ENCODE measurements at regions not wholly inside any gene's neighbourhood (a gene's known extent, or its start where the extent isn't known, plus 50 kb on each side); places are given as distances from the start of the nearest gene placed in this dataset.

DNA sequence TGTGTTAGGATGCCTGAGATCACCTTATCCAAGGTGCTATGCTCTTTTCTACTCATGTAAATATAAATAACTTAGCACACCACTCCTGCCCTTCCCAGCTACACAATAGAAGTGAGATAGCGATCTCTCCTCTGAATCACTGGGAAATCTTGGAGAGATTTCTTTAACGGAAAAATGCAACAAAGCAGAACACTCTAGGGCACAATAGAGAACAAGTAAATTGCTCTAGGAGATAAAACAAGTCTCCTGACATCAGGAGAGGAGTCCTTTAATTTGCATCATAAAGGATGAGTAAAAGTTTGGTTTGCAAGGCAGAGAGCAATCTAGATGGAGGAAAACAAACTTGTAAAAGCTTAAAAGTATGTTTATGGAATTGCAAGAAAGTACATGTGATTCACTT lies 224.1 kb downstream of the PAX3 start:
- intact Hi-C loops (cut with DNase I), result no loop called here
- ATAC-seq, result no peak
- no peak for DNase-seq

DNA sequence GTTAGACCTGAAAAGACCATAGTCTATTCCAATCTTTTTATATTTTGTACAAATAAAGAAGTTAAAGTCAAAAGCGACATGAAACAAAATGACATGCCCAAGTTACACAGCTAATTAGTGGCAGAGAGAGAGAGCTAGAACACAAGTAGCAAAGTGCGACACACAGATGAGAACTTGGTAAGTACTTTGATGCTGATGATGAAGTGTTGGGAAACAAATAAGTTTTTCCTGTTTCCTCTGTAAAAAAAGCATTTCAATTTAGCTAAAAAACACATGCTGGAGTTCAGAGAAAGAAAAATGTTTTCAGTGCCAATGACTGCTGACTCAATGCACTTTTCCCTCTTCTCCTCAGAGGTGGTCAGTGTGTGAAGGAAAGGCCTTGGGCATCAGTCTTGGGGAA lies 226.9 kb downstream of the PAX3 start:
- ATAC-seq, result no peak
- intact Hi-C loops (cut with DNase I), result no loop called here

DNA sequence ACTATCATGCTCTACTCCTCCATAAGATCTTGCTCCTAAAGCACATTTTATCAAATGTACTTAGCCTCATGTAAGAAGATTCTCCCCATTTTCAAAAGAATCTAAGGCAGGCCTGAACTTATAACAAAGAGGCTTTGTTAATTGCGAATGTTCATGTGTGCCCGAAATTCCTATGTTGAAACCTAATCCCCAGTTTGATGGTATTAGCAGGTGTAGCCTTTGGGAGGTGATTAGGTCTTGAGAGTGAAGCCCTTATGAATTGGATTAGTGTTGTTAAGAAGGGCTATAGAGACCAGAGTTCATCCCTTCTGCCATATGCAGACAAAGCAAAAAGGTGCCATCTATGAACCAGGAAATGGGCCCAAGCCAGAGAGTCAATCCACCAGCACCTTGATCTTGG lies 234.5 kb downstream of the PAX3 start:
- intact Hi-C loops (cut with DNase I), result loop anchor here in 1 of 2 donors (5.0 kb wide), 1 partner anchor 238 kb away; no protein-coding TSS in a partner anchor
- no peak for DNase-seq
- no peak for ATAC-seq

More for the DNA sequence above, 226.9 kb downstream of the PAX3 start:
- DNase-seq, result no peak

DNA sequence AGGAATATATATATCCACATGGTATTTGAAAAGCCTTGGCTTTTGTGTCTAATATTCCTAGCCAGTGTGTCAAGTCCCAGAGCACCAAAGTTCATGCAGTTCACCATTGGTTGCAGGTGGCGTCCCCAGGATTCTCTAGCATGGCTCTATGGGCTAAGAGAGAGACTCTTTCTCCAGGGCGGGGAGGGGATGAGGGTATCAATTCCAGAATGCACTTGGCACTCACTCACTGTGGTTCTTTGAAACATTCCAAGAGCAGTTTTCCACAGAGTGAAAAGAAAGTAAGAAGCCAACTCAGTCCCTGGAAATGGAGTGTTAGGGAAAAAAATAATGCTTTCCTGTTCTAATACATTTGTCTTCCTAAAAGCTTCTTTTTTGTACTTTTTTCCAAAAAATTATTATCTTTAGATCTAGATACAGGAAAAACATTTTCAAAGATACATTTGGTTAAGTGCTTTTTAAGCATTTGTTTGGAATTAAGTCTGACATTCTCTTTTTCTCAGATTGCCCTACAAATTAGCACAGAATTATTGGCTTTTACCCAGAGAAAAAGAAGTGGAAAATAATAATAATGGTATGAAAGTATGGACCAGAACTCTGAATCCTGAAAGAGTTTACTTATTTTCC lies 239.9 kb downstream of the PAX3 start:
- ATAC-seq (no peak), DNase-seq (no peak)
- intact Hi-C loops (cut with DNase I), result loop anchor here (5.0 to 10.0 kb wide), 4 partner anchors 246 to 556 kb away; no protein-coding TSS in a partner anchor

DNA sequence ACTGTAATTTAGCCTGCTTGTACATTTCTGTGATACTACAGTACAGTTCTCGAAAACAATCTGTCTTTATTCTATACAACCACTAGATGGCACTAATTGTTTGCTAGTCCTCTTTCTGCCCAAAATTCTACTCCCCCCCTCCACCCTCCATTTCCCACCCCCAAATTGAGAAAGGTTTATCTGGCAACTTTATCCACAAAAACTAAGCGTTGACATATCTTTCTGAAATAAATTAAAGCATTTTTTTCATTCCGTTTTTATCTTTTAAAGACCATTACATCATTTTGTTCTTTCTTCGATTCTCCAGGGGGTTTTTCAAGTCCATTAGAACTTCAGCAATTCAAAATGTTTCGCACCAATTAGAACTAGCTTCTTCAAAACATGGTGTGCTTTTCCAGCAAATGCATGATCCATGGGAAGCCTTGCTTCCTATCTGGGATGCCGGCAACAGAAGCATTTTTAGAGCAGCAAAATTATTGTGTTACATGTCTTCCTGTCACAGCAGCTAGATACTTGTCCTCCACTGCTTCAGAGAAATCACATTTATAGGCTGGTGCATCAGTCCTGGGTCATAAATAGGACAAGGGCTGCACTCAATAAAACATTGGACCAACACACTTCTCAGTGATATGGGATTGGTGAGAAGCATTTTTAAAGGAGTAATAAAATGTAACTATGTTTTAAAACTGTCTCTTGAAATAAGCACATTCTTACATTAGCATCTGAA lies 241.3 kb downstream of the PAX3 start:
- intact Hi-C loops (cut with DNase I), result loop anchor here (5.0 to 10.0 kb wide), 4 partner anchors 247 to 557 kb away; no protein-coding TSS in a partner anchor
- DNase-seq, result no peak
- ATAC-seq, result peak; percentile 34 to 53

DNA sequence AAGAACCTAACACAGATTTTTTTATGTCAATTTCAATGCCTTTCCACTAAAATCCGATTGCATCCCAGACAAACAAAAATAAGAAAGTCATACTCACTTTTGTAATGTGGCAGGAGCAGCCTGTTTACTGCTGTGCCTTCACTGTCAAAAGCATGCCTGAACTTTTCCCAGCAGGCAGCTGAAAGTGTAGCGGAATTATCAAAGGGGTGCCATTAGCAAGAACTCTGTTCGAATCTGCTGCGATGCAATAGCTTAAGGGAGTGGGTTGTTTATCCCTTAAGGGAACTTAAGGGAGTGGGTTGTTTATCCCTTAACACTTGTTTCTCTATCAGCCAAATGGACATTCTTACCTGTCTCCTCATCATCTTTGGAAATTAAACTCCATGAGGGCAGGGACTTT lies 243.5 kb downstream of the PAX3 start:
- intact Hi-C loops (cut with DNase I), result loop anchor here (5.0 to 10.0 kb wide), 4 partner anchors 249 to 559 kb away; no protein-coding TSS in a partner anchor
- no peak for ATAC-seq
- DNase-seq, result no peak

DNA sequence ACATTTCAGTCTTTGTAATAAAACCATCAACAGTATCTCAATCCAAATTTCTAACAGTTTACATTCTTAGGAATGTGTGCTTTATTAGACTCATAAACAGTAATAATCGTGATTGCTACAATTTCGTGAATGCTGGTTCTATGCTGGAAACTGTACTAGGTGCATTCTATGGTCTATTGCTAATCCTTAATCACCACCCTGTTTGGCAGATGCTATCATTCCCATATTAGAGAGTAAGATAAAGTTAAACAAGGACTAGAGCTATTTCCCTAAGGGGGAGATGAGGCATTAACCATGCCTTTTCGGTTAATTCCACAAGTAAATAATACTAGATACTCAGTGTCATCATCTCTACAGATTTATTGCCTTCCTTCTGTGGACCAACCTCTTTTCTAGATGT lies 244.0 kb downstream of the PAX3 start:
- DNase-seq (no peak), ATAC-seq (no peak)
- intact Hi-C loops (cut with DNase I), result loop anchor here (5.0 to 10.0 kb wide), 4 partner anchors 250 to 560 kb away; no protein-coding TSS in a partner anchor

DNA sequence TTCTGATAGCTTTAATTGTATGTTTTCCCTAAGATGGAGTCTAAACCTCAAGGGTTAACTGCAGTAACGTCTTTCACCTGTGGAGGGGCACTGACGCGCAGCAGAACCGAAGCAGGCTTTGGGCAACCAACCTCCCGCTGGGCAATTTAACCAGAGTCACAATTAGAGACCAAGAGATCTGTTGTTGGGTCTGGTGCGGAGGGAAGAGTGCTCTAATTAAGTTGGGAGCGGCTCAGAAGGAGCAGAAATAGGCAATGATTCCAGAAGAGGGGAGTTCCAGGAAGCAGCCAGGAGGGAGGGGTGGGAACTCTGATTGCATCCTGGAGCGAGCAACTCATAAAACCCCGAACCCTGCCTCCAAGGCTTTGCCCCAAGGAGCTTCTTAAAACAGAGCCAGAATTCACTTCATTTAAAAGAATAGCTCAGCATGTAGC lies 245.8 kb downstream of the PAX3 start:
- ATAC-seq, result no peak
- intact Hi-C loops (cut with DNase I), result loop anchor here in 1 of 2 donors (10.0 kb wide), 2 partner anchors 252 to 562 kb away; no protein-coding TSS in a partner anchor

DNA sequence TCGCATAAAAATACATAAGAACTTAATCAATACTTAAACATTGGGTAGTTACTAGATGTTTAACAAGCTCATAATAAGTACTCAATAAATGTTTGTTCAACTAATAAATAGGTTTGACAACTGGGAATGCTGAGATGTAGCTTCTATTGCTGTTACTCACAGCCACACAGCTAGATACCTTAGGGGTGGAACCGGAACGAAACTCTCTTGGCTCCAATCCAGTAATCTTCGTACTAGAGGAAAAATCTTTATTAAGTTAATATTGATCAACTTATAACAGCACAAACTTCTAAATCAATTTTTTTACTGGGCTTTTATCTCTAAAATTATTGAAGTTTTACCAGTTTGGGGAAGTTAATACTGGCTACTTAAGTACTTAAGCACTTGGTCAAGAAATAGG lies 247.8 kb downstream of the PAX3 start:
- DNase-seq, result no peak
- intact Hi-C loops (cut with DNase I), result loop anchor here in 1 of 2 donors (10.0 kb wide), 2 partner anchors 254 to 564 kb away; no protein-coding TSS in a partner anchor

More for the DNA sequence above, 245.8 kb downstream of the PAX3 start:
- DNase-seq, result no peak

DNA sequence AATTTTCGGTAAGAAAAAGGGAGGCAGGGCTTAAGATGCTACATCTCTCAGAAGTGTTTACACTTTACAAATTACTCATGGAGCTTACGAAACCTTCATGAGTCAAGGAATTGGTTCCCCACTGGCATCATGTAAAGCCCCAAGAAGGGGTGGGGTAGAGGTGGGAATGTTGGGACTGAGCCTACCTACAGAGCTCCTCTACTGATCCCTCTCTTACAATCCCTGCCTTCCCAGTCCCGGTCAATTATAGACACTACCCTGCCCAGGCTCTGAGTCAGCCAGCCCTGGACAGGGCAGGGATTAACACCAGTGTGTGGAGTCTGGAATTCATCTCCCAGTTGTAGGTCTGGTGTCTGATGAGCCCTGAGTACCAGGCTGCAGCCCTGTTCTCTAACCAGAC lies 248.9 kb downstream of the PAX3 start:
- intact Hi-C loops (cut with DNase I), result loop anchor here in 1 of 2 donors (10.0 kb wide), 2 partner anchors 255 to 565 kb away; no protein-coding TSS in a partner anchor

More for the DNA sequence above, 247.8 kb downstream of the PAX3 start:
- no peak for ATAC-seq

DNA sequence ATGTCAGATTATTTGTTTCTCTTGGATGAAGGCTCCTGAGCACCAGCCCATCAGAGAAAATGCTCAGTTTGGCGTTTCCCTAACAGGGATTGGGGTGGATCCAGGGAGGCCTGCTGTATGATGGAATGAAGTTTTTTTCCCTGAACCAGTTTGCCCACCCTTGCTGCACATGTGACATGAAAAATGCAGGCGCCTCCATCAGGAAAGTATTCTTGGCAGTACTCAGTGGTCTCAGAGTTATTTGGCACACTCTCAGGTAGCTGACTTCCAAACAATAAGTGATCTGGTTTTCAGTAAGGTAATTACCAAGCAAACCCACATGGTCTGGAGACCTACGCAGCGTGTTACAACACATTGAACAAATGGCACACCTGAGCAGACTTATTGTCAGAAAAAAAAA lies 254.9 kb downstream of the PAX3 start:
- DNase-seq (no peak), ATAC-seq (no peak)
- intact Hi-C loops (cut with DNase I), result no loop called here

More for the DNA sequence above, 248.9 kb downstream of the PAX3 start:
- DNase-seq (no peak), ATAC-seq (no peak)

DNA sequence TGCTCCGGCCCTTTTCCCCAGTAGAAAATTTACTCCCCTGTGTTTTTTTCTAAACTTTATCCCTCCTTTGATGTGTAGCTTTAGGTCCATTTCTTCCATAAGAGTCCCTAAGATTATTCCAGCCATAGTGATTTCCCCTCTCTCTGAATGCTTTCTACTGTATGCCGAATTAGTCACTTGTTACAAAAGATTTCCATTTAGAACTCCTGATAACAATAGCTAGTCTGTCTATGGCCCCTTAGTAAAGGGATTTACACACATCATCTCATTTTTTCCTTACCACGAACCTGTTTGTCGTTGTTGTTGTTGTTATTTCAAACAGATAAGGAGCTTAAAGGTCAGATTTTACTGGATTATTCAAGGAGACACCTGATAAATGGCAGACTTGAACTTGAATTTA lies 256.1 kb downstream of the PAX3 start:
- intact Hi-C loops (cut with DNase I), result no loop called here
- DNase-seq (no peak), ATAC-seq (no peak)

DNA sequence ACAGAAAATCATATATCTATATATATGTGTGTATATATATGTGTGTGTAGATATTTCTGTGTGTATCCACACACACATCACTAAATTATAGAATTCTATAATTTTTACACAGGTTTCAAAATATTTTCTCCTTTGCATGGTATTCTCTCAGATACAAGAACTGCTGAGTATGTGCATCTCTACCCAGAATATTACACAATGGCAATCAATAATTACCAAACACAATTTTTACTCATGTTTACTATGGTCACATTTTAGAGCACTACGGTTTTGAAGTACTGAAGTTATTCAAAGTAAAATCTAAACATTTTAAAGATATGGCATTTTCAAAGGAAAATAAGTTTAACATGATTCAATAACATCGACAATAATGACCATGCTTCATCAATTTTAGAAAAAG lies 258.5 kb downstream of the PAX3 start:
- DNase-seq (no peak), ATAC-seq (no peak)
- intact Hi-C loops (cut with DNase I), result no loop called here

DNA sequence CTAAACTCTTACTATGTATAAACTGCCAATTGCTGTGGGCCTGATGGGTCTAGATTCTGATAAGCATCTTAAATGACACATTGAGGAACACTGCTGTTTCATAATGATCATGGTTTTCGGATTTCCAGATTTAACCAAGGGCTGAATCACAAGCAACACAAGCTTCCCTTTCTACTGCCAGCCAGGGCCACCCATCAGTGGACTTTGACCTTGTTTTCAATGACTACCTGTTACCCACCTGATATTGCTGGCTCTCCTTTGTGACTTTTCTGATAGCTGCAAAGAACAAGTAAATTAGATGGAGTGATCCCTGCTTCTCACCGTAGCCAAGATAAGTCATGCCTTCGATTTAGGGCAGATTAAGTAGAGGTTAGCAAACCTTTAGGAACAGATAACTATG lies 259.0 kb downstream of the PAX3 start:
- DNase-seq (no peak), ATAC-seq (no peak)
- intact Hi-C loops (cut with DNase I), result no loop called here

DNA sequence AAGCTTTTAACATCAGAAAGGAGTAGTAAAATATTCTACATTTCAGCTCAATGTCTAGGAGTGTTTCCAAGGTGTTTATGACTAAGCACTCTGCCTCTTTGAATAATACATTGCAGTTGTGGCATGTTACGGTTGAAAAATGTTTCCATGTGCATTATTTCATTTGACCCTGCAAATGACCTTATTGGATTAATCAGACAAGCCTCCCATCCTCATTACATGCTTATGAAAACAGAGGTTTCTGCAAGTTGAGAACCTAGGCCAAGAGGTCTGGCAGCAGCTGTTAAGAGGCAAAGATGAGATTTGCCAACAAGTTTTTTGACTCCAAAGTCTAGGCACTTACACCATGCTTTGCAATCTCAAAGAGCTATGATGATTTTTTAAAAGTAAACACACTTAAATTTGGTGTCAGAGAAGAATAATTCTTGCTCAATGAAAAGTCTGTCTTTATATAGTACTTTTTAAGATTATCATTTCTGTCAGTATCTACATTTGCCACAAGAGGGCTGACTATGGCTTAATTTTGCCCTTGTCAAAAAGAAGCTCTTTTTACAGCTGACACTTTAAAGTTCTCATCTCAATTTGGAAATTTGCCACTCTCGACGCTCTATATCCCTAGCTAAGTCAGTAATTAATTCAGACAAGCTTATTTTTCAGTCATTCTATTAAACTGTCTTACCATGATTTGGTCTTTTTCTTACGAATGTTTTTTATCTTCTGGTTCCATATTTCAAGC lies 260.6 kb downstream of the PAX3 start:
- DNase-seq (no peak), ATAC-seq (no peak)
- intact Hi-C loops (cut with DNase I), result no loop called here

DNA sequence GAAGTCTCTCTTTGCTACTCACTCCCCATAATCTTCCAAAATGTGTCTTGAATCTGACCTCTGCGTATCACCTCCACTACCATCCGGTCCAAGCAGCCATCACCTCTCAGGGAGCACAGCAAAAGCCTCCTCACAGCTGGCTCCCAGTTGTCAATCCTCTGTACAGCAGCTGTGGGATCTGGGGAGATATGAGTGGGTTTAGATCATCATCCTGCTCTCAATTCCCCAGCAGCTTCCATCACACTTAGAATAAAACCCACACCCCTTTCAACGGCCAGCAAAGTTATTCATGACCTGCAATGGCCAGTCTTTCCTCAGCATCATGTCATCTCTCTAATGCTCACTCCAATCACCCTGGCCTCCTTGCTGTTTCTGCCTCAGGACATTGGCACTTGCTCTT lies 261.6 kb downstream of the PAX3 start:
- intact Hi-C loops (cut with DNase I), result no loop called here
- no peak for ATAC-seq
- no peak for DNase-seq

DNA sequence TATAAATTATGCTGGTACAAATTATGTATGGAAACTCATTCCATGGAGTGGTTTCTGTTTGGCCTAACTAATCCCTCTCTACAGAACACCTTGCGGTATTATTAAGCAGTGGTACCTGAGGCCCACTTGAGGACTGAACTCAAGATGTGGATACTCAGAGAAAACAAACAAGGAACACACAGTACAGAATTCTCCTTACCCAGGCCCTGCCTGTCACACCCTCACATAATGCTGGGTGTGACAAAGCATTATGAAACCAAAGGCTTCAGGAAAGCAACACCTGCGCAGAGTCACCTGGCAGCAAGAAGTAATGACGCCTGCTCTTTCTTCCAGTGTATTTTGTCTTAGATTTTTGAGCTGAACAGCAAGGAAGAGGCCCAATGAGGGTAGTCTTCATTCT lies 264.7 kb downstream of the PAX3 start:
- intact Hi-C loops (cut with DNase I), result no loop called here
- ATAC-seq (no peak), DNase-seq (no peak)

DNA sequence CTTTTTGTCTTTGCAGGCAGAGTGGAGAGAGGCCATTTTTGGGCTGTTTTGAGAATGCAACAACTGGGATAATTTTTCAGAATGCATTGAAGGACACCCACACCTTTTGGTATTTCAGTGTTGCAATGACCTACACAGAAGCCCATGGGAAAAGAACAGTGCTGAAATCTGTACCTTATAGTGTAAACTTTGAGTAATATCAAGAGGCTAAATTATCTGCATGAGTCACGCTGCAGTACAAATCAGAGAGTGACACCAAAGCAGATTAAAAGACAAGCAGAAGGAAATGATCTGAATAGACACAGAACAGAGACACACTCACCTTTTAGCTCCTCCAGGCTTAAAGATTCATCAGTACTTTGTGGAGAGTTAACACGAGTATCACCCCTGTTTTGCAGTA lies 265.3 kb downstream of the PAX3 start:
- ATAC-seq (no peak), DNase-seq (no peak)
- intact Hi-C loops (cut with DNase I), result no loop called here

DNA sequence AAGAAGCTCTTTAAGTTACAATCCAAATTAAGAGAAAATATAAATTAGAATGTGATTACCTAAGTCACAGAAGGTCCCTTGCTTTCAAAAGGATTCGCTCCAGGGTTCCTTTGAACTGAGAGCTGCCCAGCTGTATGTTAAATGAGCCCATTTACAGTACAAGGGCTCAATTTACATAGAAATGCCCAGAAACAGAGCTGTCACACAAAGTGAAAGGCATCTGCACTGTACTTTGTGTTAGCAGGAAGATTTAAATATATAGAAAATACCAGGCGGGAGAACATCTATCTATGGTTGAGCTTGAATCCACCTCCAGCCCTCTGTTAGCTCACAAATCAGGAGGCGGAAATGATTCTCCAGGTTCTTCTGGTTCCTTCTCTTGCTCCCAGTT lies 272.9 kb downstream of the PAX3 start:
- intact Hi-C loops (cut with DNase I), result no loop called here
- ATAC-seq, result no peak
- DNase-seq, result no peak
